ENCODE measurements at regions not wholly inside any gene's neighbourhood (a gene's known extent, or its start where the extent isn't known, plus 50 kb on each side); places are given as distances from the start of the nearest gene placed in this dataset.

DNA sequence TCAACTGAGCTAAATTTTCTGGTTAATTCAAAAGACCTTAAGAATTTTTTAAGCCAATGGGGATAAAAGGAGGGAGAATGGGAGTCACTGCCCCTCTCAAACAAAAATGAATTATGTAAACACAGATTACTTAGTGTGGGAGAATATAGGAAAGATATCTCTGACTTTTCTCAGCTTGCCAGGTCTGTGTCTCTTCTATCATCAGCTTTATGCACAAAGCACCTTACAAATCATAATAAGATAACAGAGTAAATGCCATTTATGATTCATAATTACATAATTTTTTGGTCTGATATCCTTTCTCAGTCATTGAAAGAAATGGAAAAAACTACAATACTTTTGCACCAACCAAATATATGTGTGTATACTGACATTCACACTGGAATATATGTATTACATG is 604.6 kb upstream of the FAM241A start:
- in situ Hi-C loops (cut with MboI; ENCODE audit: low sequenced_read_pairs): no loop called here
- no peak overlapping the region for H3K4me2 ChIP-seq (ENCODE audit: low read depth, low read length)
- CTCF ChIA-PET: no interaction called here

More for the DNA sequence above, 604.6 kb upstream of the FAM241A start:
- BruUV-seq (replicated peaks): no TSS peak
- Histone ChIP-seq H4K8ac (ENCODE audit: low read depth in 2 of 2, low read length in 2 of 2) (no peak overlapping the region), H3K9me3 (ENCODE audit: control insufficient read depth, insufficient read depth, low read length) (no peaks in the 10 kb centered on the region), H3K9ac (ENCODE audit: low read depth, low read length) (no peak overlapping the region), H3K18ac (ENCODE audit: low read depth, low read length) (no peak overlapping the region), H2BK20ac (ENCODE audit: low read depth, low read length) (no peak overlapping the region), H2BK15ac (ENCODE audit: low read depth, low read length) (no peak overlapping the region), H3K79me1 (ENCODE audit: low read depth in 1 of 2, low read length in 2 of 2) (no peaks in the 10 kb centered on the region), H2BK120ac (ENCODE audit: low read depth, low read length) (no peak overlapping the region), H2AK9ac (replicated peaks; ENCODE audit: low read depth, low read length, poor library complexity) (no peak overlapping the region), H2AK5ac (ENCODE audit: low read depth, low read length) (no peak overlapping the region), H3K9me1 (ENCODE audit: insufficient read depth, low read length) (no peaks in the 10 kb centered on the region; the same call in 1 of the 2 replicates), H3K23ac (ENCODE audit: low read depth, low read length) (no peak overlapping the region), H2BK5ac (ENCODE audit: low read depth, low read length, poor library complexity, severe bottlenecking) (no peak overlapping the region), H4K20me1 (ENCODE audit: insufficient read depth, low read length) (no peaks in the 10 kb centered on the region), H3K4ac (ENCODE audit: low read depth, low read length) (no peak overlapping the region), H3K27me3 (ENCODE audit: control insufficient read depth, insufficient read depth, low read length) (no peaks in the 10 kb centered on the region), H3K36me3 (ENCODE audit: control insufficient read depth, insufficient read depth, low read length) (no peaks in the 10 kb centered on the region), H2AFZ (replicated peaks; ENCODE audit: low read length, poor library complexity) (no peak overlapping the region), H3K27ac (ENCODE audit: insufficient read depth, low read length) (no peak overlapping the region), H3K4me3 (ENCODE audit: insufficient read depth, low read depth, low read length) (no peak overlapping the region), H3K4me1 (ENCODE audit: control insufficient read depth, insufficient read depth, low read length) (peaks cover 5% of the 10 kb centered on the region), H3K14ac (replicated peaks; ENCODE audit: low read depth, low read length) (no peak overlapping the region), H3K56ac (ENCODE audit: extremely low read depth, insufficient read depth, low read length) (no peak overlapping the region), H4K91ac (ENCODE audit: insufficient read depth, low read depth, low read length) (no peak overlapping the region), H4K5ac (ENCODE audit: low read depth, low read length) (no peak overlapping the region)
- dilution Hi-C loops (cut with HindIII; ENCODE audit: low sequenced_read_pairs, unreplicated experiment): no loop called here
- POLR2A ChIA-PET (ENCODE audit: unreplicated experiment): no interaction called here
- DNase-seq: no peak
- intact Hi-C loops (cut with micrococcal nuclease): no loop called here
- ATAC-seq (ENCODE audit: low read depth): no peak
- no peak for TF ChIP-seq MAZ (IDR thresholded peaks at IDR 0.05; ENCODE audit: borderline replicate concordance, low read depth, low read length)
- TF ChIP-seq, protein P1, sequence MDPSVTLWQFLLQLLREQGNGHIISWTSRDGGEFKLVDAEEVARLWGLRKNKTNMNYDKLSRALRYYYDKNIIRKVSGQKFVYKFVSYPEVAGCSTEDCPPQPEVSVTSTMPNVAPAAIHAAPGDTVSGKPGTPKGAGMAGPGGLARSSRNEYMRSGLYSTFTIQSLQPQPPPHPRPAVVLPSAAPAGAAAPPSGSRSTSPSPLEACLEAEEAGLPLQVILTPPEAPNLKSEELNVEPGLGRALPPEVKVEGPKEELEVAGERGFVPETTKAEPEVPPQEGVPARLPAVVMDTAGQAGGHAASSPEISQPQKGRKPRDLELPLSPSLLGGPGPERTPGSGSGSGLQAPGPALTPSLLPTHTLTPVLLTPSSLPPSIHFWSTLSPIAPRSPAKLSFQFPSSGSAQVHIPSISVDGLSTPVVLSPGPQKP (IDR thresholded peaks at IDR 0.05; ENCODE audit: borderline replicate concordance, low read depth, low read length): no peak
- no peak for TF ChIP-seq CEBPB (IDR thresholded peaks at IDR 0.05; ENCODE audit: low read depth, low read length)
- TF ChIP-seq RCOR1 (IDR thresholded peaks at IDR 0.05; ENCODE audit: insufficient replicate concordance, low read length): no peak
- TF ChIP-seq MAFK (IDR thresholded peaks at IDR 0.05; ENCODE audit: low read depth, low read length): no peak
- TF ChIP-seq RFX5 (IDR thresholded peaks at IDR 0.05; ENCODE audit: low read depth, low read length): no peak

All from IMR-90 (cell line).